ELR (cell line): ENCODE measurements at regions not wholly inside any gene's neighbourhood (a gene's known extent, or its start where the extent isn't known, plus 50 kb on each side); places are given as distances from the start of the nearest gene placed in this dataset.

Experiments
- DNase-seq: peaks from one replicate; pipeline ENCODE4 v3.0.0-alpha.2; 2015; ENCODE audit warnings: low read depth

DNA sequence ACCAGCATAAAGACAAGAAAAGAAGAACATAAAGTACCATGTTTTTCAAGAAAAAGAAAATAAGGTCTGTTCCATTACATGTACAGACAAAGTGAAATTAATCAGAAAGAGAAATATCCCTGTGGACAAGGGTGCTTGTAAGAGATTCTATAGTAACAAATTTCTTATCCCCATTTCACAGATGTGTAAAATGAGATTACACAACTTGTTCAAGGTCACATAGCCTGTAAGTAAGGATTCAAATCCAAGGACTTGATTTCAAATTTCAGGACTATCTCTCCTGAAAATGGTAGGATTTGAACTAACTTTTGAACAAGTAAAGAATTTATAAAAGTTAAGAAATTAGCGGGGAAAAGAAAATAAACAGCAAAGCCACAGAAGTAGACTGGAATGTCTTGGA lies 248.2 kb upstream of the SLC39A10 start:
- DNase-seq, result no peak

DNA sequence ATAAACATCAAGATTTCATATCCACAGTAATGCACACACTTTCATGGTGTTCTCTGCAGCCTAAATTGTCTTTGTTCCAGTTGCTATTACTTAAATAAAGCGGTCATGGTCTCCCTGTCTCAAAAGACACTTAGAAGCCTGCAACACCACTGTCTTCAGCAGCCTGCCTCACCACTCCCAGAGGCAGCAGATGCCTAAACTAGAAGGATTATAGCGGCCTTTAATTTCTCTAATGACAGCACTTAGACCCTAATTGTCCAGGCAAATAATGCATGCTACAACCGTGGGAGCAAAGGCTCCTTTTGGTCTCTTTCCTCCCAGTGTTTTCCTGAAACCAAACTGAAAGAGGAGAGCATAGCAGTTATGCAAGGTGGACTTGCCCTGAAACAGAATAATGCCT lies 248.8 kb upstream of the SLC39A10 start:
- DNase-seq, result no peak

DNA sequence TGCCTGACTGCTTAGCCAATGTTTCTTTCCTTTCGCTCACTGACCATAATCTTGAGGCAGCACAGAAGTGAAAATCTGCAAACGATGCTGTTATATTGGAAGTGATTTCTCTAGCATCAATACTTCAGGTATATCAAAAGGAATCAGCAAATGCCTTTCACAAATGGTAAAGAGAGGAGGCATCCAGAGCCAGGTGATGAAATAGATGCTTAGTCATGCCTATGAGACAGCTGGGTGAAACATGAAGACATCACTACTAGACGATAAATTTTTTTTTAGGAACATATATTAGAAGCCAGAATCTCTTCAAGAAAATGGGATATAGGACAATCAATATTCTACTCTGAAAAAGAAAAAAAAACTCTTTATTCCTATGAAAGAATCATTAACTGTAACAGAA lies 249.2 kb upstream of the SLC39A10 start:
- peak; percentile 60 for DNase-seq

DNA sequence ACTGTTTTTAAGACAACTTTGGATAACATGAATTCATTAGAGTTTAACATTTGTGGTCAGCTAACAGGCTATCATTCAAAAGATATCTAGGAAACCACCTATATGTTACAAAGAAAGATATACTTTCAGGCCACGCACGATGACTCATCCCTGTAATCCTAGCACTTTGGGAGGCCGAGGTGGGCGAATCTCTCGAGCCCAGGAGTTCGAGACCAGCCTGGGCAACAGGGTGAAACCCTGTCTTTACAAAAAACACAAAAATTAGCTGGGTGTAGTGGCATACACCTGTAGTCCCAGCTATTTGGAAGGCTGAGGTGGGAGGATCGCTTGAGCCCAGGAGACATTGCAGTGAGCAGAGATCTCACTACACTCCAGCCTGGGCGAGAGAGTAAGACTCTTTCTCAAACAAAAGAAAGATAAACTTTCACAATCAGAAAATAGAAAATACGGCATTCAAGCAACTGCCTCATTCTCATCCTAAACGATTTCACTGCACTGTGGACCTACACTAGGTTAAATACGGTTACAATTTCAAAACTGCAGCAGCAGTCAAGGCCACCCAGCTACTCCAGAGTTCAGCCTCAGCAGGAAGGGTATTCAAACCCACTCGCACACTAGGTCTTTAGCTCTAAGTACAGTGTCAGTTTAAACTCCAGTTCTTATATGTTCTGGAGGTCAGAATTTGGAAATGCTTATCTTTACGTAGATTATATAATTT lies 250.0 kb upstream of the SLC39A10 start:
- peak; percentile 27 for DNase-seq

DNA sequence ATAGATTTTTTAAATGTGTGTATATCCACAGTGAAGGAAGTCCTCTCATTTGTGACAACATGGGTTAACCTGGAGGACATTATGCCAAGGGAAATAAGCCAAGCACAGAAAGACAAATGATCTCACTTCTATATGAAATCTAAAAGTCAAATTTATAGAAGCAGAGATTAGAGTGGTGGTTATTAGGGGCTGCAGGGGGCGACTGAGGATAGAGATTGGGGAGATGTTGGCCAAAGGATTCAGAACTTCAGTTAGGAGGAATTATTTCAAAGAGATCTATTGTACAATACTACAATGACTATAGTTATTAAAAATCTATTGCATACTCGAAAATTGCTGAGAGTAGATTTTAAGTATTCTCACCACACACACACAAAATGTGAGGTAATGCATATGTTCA lies 252.4 kb upstream of the SLC39A10 start:
- no peak for DNase-seq

DNA sequence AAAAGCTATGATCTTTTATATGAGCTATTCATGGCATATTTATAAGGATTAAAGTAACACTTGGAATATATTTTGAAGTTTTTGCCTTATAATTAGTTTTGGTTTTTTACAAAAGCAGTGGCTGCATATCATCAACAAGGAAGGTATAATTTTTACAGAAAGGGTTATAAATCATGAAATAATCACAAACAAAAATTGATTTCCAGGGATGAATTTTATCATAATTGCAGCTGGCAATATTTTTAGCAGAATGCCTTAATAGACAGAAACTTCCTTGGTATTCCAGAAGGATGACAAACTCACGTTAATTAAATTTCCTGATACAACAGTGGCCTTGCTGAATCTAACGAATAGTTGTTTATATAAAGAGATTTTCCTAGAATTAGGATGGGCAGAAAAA lies 260.5 kb upstream of the SLC39A10 start:
- DNase-seq, result no peak

DNA sequence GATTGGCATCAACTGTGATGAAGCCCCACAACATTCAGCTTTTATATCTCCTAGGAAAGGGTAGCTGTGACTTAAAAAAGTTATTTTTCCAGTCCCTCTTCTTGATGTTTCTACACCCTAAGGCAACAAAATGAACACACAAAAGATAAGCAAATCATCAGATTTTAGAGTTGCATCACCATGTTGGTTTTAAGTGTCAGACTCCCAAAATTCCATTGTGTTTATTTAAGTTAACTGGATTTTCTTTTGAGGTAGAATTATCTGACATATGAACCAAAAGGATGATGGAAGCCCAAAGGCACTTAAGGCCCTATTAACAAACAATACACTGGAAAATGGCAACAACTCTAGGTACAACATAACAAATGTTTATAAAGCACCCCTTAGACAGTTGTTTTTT lies 261.7 kb upstream of the SLC39A10 start:
- DNase-seq, result no peak

DNA sequence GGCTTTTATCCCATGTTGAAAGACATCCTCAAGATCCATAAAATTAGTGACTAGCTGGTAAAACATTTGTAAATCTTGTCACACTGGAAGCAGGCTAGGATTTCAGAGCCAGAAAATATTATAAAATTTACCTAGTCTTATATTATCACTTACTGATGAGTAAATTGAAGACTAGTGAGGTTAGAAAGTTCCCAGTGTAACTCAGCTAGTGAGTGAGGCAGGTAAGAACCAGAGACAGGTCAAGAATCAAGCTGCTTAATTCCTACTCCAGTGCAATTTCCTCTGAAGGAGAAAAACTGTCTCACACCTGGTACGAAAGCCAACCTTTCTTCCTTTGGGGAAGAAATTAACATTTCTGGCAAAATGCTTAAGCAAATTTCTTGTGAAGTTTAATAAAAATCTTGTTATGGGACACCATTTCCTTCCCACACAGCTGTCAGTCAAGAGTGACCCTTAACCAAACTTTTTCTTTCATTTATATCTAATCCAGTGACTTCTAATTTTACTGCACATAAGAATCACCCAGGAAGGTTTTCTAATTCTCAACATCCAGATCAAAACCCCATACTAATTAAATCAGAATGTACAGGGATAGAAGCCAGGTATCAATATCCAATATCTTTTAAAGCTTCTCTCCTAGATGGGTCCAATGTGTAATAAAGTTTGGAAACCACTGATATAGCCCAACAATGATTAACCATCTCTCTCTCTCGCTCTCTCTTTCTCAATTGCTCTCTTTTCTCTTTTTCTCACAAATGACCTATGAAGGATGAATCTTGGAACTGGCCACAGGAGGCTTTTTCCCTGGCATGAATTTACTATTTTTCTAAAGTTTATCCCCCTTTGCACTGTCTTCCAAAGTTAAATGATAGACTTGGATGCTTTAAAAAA lies 264.3 kb upstream of the SLC39A10 start:
- no peak for DNase-seq

DNA sequence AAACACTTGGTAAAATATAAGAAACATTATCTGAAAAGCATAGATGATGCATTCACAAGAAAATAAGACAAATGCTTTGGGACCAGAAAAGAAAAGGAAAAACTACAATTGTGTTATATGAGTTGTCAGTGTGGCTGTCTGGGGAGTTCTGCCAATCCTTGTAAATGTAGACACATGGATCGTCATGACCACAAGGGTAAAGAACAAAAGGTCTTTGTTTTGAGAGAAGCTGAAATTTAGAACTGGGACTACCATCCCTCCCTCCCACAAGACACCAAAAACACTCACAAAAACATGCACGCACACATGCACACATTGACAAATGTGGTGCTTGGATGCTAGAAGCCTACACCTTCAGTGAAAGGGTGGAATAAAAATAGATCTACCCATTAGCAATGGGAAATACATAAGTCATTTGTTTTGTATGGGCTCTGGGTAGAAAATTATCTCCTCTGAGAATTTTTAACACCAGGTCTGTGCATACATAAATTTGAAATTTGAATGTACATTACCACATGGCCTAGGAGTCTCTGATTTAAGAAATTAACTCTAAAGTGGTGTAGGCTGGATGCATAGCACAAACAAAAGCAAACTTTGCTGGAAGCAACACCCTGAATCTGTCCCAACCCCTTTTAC lies 266.2 kb upstream of the SLC39A10 start:
- DNase-seq, result no peak

DNA sequence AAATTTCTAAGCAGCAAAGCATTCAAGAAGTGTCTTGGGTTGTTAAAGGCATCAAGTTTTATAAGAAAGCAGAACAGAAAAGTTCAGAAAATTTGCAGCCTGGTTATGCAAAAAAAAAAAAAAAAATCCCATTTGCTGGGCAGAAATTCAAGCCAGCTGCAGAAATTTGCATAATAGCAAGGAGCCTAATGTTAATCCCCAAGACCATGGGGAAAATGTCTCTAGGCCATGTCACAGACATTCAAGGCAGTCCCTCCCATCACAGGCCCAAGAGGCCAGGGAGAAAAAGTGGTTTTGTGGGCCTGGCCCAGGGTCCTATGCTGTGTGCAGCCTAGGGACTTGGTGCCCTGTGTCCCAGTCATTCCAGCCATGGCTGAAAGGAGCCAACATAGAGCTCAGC lies 269.0 kb upstream of the SLC39A10 start:
- no peak for DNase-seq

DNA sequence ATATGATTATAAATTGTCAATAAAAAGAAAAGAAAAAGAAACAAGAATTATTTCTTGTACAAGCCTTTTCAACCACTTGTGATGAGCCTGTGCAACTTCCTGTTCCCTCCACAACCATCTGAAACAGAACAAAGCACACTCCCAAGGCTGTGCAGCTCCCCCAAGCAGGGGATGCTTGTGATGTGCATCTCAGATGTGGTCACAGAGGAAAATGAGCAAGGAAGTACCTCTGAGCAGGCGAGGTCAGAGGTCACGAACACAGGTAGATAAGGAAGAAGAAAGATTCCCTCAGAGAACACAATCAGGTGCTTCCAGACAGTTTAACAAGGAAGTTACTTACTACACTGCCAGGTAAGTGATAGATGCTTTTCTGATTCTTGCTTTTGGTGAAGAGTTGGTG lies 274.8 kb upstream of the SLC39A10 start:
- no peak for DNase-seq

DNA sequence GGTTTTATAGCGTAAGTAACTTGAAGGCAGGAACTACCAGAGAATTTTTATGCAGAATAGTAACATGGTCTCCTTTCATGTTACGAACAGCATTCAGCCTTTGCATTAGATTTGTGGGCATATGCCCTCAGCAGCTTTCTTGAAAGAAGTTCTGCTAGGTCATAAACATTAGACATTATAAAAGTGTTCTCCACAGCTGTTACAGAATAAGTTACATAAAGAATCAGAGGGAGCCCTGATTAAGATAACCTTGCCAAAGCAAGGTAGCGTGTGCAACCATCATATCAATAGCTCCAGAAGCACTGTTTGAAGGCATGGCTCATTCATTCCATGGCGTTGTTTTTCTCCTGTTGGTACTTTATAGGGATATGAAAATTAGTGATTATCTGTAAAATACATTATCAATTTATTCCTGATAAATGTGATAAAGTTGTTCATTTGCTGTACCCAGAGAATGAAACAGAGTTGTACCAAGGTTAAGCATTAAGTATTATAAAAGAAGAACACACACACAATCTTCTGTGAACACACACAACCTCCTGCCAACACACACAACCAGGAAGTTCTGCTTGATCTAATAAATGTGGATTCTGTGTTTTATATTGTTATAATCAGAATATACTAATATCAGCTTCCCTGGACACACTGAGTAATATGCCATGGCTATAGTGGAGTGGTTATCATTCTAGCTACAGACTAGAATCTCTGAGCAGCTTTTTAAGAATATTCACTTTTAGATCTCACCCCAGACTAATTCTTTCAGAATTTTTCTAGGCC lies 286.7 kb upstream of the SLC39A10 start:
- DNase-seq, result no peak

DNA sequence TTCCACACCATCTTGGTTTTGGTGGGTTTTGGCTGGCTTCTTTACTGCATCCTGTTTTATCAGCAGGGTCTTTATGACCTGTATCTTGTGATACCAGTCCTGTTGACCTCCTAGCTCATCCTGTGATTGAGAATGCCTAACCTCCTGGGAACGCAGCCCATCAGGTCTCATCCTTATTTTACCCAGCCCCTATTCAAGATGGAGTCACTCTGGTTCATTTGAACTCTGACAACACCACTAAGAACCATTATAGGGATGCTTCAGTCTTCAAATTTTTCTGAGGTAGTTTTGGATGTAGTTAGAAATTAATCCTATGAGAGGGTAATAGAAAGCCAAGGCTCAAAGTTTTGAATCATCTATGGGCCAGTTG lies 287.8 kb upstream of the SLC39A10 start:
- no peak for DNase-seq

DNA sequence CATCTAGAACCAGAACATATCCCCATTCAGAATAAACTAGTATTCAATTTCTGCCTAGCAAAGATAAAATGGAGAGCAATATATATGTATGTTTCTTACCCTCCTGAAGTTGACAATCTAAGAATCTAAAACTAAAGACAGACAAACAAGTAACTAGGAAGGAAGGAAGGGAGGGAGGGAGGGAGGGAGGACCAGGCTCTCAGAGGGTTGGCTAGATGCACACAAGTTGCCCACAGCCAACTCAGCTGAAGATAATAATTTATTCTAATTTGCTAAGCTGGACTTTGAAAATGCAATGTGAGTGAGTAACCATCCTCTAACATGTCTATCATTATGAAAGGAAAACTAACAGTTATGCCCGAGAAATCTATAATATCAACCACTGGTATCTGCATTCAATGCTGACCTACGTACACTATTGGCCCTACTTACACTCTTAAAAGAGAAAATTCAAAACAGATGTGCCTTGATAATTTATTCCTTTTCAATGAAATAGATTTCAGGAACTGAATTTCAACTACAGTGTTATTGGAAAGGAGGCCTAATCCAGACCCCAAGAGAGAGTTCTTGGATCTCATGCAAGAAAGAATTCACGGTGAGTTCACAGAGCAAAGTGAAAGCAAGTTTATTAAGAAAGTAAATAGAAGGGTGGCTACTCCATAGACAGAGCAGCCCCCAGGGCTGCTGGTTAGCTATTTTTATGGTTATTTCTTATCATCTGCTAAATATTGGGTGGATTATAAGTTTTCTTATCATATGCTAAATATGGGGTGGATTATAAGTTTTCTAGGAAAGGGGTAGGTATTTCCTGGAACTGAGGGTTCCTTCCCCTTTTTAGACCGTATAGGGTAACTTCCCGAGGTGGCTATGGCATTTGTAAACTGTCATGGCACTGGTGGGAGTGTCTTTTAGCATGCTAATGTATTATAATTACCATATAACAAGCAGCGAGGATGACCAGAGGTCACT lies 288.5 kb upstream of the SLC39A10 start:
- no peak for DNase-seq

DNA sequence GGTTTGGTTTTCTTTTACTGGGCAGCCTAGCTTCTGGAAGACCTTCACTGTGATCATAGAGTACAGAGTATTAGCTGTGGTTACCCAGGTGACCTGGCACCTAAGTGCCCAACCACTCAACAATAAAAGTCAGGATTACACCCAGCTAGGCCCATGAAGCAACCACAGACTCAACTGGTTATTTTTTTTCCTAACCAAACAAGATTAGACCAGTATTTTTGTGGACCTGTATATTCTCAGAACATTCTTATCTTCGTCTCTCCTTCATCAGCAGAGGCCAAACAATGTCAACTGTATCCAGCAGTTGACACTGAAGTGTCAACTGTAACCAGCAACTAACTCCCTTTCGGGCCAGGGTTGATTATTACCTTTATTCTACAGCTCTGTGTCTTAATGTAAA lies 289.2 kb upstream of the SLC39A10 start:
- DNase-seq, result no peak

DNA sequence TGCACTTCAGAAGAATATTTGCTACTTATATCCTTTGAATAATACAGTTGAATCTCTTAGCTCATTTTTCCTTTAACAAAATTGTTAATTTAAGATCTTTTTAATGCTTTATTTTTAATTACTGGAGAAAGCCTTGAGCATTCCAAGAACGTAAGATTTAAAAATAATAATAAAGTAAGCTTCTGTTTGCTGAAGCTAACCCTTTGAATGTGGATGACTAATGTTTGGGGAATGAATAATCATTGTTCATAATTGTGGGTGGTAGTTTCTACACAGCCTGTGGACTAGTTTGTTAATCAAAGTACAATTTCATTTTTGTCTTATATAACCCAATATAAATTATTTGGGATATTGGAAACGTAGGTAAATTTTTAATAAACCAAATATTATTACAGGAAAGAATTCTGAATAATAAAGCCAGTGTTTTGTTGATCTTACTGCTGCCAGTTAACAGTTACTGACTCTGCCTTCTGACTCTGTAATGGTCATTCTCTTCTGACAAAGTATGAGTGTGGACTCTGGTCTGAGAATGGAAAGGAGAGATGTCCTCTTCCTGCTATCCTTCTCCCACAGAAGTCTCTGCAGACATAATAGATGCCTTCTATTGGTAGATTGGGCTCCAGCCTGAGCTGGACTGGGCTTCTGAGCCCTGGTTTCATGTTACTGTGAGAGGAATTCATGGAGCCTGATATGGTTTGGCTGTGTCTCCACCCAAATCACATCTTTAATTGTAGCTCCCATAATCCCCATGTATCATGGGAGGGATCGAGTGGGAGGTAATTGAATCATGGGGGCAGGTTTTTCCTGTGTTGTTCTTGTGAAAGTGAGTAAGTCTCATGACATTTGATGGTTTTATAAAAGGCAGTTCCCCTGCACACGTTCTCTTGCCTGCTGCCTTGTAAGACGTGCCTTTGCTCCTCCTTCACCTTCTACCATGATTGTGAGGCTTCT lies 292.7 kb upstream of the SLC39A10 start:
- DNase-seq, result peak; percentile 84

DNA sequence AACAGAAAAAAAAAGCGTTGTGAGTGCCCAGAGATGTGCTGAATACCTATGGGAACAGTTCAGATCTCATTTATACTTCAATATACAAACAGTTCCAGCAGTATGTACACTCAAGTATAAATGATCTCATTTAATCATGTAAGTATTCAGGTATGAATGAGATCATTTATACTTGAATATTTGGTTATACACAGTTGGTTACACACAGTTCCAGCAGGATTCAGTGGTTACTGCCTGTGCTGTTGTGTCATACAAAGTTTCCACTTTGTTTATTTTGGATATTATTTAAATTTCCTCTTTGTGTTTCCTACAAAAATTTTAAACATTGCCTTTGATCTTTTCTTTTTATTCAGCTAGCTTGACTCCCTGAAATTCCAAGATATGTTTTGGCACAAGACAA lies 293.5 kb upstream of the SLC39A10 start:
- peak; percentile 78 for DNase-seq

DNA sequence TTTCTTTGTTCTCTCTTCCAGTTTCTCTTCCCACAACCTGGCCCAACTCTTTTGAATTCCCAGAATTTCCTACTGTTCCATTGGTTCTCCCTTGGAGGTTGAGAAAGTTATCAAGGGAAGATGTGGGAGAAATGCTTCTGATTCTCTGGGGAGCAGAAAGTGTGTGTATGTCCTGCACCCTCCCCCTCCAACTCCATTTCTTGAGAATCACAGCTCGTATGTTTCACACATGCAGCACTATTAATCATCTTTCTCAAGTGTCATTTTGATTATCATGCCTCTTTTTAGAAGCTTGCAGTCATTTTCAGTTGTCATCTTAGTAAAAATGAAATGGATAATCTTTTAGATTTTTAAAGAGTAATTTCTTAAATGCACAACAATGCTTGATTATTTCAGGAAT lies 296.8 kb upstream of the SLC39A10 start:
- no peak for DNase-seq

DNA sequence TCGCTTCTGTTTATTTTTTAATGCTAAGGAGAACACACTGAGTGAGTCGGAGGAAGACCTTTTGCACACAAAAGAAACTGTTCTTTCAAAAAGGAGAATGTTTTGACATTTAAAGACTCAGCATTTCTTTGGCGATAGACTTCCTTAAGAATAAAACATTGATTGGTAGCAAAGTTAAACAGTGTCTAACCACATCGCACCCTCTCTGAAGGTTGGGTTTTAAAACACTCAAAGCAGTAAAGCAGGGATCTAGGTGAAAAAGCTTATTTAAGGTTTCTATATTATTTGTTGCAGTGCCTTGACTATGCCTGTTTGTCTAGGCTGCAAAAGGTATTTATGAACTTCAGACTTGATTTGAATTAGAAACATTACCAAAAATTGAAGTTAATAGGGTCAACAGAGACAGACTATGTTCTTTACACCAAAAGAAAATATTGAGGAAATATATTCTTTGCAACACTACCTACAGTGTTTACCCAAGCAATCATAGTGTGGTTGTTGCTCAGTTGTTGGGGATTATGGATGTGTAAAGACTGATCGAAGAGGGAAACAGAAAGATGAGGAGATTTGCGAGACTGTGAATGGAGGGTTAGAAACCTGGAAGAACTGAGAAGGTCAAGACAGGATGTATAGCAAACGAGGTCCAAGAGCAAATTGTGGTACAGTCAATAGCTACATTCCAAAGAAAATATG lies 297.8 kb upstream of the SLC39A10 start:
- no peak for DNase-seq
